Stimulated activated CD4-positive, alpha-beta T cell treated with anti-CD3 and anti-CD28 coated beads, Interleukin-15, amount 100 ng/mL, for 1 hour (primary cell): ENCODE measurements at regions not wholly inside any gene's neighbourhood (a gene's known extent, or its start where the extent isn't known, plus 50 kb on each side); places are given as distances from the start of the nearest gene placed in this dataset.
"Not testable (repeated sequence)": the region's sequence is repeated elsewhere in the genome, so short reads cannot be mapped to it uniquely, and the experiment has no call there.

Source experiments
- DNase-seq, 2 donors: peaks; one replicate each; pipeline ENCODE4 v3.0.0-alpha.2; 2020; ENCODE audit warnings: low read depth in 1 of 2, low spot score in 1 of 2

DNA sequence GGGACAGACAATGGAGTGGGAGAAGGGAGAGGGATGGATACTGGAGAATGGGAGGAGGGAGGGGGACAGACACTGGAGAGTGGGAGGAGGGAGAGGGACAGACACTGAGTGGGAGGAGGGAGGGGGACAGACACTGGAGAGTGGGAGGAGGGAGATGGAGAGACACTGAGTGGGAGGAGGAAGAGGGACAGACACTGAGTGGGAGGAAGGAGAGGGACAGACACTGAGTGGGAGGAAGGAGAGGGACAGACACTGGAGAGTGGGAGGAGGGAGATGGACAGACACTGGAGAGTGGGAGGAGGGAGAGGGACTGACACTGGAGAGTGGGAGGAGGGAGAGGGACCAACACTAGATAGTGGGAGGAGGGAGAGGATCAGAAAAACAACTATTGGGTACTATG lies 426.7 kb upstream of the PMFBP1 start:
- DNase-seq, result no peak

DNA sequence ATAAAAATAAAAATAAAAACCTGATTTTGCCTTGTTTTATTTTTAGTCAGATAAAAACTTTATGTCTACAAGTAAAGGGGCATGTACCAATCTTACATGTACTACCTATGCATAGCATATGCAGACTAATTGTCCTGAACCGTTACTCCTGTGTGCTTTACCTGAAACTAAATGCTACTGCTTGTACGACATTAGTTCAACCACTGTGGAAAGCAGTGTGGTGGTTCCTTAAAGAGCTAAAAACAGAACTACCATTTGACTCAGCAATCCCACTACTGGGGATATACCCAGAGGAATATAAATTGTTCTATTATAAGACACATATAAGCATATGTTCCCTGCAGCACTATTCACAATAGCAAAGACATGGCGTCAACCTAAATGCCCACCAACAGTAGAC lies 426.0 kb upstream of the PMFBP1 start:
- no peak for DNase-seq

DNA sequence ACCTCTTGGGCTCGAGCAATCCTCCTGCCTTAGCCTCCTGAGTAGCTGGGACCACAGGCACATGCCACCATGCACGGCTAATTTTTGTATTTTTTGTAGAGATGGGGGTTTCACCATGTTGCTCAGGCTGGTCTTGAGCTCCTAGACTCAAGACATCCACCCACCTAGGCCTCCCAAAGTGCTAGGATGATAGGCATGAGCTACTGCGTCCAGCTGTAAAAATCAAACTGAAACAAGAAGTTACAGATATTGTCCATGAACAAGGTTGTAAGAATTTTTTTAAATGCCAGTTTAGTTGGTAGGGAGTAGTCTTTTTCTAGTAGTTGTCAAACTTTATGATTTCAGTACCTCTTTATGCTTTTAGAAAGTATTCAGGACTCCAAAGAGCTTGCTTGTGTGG lies 424.4 kb upstream of the PMFBP1 start:
- DNase-seq, result no peak

DNA sequence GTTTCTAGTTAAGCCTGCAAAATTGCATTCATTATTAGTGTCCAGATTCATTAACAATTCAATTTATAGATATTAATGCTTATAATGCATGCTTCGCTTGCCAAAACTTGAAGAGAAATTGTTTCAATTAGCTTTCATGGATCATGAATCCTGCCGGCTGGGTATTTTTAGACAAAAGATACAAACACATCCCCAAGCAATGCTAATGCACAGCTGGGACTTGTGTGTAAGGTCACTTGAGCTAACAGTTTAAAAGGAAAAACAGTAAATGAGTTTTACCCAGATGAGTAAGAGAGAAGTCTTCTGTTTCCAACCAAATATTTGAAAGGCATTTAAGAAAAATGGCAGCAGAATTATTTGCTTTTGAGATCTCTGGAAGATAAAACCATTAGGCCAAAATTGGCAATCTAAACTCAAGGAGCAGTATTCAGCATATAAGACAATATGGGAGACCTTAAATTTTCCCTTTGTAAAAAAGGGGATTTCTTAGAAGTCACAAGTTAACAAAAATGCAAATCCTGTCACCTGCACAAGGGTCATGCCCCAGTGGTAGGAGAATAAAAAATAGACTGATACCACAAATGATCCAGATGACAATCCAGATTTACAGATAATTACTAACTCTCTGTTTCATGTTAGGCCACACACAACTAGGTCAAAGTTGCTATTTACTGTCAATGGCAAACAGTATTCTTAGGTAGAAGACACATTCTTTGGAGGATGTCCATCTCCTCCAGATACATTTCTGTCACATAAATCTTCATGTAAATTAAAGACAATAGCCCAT lies 418.4 kb upstream of the PMFBP1 start:
- DNase-seq, result no peak

DNA sequence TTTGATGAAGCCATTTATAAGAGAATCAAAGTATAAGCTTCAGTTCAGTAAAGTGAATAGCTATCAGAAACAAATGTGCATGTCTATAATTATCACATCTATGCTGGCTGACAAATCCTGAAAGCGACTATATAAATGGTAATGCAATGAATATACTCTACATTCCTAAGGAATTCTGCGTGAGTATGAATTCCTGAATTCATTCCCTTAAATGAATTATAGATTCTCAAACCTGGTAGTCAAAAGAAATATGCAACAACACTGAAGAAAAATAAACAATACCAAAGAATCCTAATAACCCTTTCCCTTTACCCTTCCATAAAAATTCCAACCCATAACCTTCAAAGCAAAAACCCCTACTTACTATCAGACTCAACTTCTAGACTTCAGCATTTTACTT lies 416.6 kb upstream of the PMFBP1 start:
- DNase-seq, result no peak

DNA sequence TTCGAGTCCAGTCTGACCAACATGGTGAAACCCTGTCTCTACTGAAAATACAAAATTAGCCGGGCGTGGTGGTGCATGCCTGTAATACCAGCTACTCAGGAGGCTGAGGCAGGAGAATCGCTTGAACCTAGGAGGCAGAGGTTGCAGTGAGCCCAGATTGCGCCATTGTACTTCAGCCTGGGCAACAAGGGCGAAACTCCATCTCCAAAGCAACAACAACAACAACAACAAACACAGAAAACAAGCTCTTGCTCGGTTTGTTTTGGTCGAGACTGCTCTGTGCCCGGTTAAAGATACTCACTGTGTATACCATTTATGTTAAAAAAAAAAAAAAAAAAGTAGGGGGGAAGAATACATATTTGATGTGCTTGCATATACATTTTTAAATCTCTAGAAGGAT lies 406.1 kb upstream of the PMFBP1 start:
- DNase-seq, result not testable (repeated sequence)

DNA sequence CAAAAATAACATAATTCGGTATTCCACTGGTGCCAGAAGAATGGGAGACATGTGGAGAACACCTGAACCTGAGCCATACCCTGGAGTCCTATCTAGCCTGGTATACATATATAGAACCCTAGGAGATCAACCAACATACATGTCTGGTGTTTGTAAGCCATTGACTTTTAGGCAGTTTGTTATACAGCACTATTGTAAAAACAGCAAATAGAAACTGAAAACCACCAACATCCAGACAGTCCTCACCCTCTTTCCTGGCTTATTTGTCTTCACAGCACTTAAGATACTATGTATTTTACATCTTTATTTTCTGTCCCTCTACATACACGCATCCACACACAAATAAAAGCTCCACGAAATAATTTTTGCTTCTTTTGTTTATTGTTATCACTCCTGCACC lies 404.2 kb upstream of the PMFBP1 start:
- no peak for DNase-seq

DNA sequence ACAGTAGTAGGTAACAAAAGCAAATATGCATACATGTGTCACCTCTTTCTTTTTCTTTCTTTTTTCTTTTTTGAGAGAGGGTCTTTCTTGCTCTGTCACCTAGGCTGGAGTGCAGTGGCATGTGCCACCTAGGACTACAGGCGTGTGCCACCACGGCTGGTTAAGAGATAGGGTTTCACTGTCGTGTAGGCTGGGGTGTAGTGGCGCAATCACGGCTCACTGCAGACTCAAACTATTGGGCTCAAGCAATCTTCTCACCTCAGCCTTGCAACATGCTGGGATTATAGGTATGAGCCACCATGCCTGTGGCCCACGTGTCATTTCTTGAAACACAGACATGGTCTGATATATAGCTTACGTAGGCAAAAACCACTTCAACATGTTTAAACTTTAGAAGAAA lies 397.7 kb upstream of the PMFBP1 start:
- no peak for DNase-seq

DNA sequence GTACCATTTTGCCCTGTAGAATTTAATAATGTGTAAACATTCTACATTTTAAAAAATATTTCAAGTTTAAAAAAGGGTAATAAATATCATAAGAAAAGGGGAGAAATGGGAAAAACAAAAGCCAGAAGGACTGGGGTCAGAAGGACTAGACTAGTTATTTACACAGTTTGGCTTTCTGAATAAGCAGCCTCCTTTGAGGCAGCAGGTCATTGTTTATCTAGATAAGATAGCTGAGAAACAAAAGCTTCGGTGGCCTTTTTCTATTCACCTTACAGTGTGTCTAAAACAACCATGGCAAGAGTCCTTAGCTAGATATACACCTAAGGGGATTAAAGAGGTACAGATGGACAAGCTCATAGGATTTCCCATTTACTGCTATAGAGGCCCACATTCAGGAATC lies 396.5 kb upstream of the PMFBP1 start:
- DNase-seq, result no peak

DNA sequence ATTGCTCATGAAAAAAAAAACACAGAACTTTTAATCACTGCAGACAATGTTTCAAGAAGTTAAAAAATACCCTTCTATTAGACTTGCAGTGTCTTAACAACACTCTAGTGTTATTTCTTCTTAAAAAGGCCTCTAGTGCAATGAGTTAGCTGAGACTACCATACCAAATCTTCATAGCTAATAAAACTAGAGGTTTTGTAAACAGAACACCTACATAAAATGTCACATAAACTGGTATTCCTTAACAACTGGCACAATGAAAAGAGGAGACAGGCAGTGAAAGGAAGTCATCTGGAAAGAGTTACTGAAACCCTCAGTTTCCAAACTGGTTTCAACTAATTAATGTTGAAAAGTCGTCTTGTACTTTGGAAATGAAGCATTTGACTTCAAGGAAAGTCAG lies 394.2 kb upstream of the PMFBP1 start:
- DNase-seq, result no peak

DNA sequence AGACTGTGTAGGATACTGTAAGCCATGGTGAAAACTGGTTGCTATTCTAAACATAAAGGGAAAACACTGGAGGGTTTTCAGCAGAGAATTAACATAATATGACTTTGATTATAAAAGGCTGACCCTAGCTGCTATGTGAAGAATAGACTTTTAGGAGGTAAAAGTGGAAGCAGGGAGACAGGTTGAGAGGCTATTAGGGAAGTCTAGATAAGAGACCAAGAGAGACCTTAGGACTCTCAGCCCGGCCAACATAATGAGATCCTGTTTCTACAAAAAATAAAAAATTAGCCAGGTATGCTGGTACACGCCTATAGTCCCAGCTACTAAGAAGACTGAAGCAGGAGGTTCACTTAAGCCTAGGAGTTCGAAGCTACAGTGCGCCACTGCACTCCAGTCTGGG lies 393.2 kb upstream of the PMFBP1 start:
- DNase-seq, result no peak

DNA sequence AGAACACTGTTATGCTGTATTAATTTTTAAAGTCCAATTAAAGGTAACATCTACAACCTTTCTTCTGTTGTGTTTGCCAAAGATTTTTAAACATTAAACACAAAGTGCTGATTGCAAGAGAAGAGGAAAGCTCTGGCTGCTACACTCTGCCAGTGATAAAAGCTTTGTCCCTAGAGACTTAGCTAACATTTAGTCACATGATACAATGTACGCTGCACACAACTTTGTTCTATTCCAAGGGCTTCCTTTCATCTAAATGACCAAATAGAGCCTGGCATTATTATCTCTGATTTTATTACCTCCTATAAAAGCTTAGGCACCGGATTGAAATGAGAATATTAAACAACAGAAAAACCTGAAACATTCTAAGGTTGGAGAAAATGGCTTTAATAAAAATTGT lies 388.7 kb upstream of the PMFBP1 start:
- no peak for DNase-seq

DNA sequence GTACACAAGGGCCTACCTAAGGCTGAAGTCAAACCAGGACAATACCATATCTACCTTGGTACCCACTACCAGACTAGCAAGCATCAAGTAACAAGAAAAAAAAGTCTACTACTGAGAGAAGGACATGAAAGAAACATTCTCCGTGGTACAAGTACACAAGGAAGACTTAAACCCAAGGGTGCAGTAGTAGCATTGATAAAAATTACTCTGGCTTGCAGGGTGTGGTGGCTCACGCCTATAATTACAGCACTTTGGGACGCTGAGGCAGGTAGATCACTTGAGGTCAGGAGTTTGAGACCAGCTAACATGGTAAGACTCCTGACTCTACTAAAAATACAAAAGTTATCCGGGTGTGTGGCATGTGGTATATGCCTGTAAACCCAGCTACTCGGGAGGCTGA lies 386.5 kb upstream of the PMFBP1 start:
- DNase-seq, result no peak

DNA sequence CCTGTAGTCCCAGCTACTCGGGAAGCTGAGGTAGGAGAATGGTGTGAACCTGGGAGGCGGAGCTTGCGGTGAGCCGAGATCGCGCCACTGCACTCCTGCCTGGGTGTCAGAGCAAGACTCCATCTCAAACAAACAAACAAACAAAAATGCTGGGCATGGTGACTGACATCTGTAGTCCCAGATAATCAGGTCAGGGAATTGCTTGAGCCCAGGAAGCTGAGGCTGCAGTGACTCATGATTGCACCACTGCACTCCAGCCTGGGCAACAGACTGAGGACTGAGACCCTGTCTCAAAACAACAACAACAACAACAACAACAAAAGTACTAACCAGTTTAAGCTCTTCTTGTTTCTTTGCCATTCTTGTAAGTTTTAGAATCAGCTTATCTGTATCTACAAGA lies 383.0 kb upstream of the PMFBP1 start:
- no peak for DNase-seq

DNA sequence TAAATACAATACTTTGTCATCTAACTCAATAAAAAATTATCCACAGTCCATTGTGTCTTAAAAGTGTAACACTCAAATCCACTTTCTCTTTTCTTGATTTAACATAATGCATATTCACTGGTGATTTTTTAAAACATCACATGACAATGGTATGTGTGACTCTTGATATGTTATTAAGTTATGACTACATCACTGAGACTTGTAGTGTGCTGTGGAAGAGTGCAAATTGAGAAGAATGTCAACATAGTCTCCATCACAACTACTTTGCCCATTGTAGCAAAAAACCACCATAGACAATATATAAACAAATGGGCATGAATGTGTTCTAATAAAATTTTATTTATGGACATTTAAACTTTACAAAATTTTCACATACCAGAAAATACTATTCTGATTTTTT lies 380.7 kb upstream of the PMFBP1 start:
- no peak for DNase-seq

DNA sequence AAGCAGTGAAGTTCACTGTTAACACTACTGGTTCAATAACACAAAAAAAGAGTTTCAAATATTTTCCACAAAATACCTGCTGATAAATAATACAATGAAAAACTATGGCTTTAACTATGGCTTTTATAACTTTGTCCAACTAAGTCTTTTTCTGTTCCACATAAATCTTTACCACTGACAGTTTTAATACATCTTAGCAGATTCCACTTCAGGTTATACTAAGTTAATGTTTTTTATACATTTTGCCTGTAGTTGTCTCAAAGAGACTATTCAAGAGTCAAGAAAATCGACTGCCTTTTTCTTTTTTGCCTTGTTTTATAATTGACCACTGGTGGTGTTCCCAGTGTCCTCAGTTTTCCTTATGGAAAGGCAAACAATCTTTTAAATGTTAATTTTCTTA lies 379.7 kb upstream of the PMFBP1 start:
- DNase-seq, result no peak

DNA sequence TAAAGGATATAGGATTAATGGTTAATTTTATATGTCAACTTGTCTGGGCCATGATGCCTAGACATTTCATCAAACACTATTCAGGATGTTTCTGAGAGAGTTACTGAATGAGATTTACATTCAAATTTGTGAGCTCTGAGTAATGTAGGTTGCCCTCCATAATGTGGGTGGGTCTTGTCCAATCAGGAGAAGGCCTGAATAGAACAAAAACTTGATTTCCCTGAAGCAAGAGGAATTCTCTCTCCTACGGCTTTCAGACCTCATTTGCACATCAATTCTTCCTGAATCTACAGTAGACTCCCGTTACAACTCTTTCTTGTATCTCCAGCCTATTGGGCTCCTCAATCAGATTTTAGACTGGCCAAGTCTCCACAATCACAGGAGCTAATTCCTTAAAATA lies 377.9 kb upstream of the PMFBP1 start:
- DNase-seq, result no peak

DNA sequence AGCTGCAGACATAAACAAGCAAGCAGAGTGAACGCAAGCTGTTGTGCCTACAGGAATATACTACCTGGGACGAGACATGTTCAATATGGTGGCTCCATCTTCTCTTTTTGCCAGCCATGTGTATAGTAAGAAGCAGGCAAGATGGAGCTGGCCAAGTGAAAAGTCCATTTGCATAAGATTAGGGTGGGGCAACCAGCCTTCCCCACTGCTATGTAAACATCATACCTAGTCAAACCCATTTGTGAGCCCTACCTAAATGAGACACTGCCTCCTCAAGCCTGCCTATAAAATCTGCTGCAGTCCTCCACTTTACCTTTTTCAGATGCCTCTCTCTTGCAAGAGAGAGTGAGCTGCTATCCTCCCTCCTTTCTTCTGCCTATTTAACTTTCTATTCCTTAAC lies 370.1 kb upstream of the PMFBP1 start:
- no peak for DNase-seq

DNA sequence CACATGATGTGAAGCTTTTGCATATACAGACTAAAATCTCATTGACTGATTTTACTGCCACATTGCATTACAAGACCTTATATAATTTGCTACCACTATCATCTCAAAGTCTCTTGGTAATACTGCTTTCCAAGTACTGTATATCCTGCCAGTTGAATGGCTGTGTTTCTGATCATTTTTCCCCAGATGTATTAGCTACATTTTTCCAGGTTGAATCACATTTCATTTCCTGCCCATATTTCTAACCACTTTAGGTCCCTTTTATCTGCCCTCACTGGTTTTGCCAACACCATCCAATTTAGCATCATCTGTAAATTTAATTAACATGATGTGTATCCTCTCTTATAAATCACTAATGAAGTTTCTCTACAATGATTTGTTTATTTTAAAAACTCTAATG lies 365.7 kb upstream of the PMFBP1 start:
- no peak for DNase-seq

DNA sequence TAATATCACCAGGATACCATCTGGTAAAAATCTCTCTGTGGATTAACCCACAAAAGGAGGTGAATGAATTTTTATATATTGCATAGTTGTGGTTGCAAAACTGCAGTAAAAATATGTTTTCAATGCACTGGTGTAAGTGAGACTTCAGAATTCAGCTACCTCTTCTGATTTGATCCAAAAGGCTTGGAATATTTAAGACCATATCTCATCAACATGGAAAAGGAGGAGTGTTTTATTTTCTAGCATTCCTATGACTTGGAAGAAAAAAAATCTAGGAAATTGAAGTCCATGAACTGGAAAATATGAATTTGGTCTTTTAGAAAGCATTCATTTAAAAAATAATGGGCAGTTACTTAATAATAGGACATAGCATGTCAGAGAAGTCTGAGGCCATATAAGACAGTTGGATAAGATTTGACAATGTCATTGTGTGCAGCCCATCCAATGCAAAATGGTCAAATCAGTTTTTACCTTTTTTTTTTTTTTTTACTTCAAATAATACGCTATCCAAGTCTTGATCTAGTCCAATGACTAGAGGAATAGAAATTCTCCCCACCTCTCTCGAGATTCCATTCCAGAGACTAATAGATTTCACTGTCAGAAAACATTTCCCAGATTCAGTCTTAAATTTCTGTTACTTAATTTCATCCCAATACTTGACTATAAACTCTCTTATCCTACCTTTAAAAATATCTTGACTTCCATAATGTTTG lies 364.9 kb upstream of the PMFBP1 start:
- no peak for DNase-seq

DNA sequence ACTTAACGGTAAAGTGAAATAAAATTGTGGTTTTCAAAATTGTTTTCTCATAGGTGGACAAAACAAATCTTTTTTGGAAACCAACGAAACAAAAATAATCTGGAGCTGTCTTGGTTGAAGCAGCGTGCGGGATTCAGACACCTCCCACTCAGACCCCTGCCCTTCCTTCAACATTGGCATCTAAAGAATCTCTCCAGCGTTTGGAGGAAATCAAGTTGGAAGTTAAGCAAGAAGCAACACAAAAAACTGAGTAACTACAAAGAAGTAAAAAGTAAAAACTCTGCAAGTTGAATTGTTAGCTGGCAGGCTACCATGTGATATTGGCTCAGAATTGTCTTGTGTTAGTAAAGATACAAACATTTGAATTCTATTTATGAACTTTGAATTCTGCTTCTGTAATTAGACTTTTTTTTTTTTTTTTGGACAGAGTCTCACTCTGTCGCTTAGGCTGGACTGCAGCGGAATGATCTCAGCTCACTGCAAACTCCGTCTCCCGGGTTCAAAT lies 361.0 kb upstream of the PMFBP1 start:
- DNase-seq, result no peak

DNA sequence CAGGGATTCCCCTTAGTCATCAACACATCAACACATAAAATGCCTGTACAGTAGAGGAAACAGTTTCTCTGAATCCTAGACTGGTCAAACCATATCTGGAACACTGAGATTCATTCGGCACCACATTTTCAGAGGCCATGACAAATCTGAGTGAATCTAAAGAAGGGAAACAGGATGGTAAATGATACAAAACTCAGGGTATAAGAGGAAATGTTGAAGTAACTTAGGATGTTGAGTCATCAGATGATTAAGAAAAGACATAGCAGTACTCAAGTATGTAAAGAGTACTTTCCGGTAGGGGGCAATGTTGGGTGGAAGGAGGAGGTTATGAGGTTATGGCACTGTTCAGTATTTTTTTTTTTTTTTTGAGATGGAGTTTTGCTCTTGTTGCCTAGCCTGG lies 358.5 kb upstream of the PMFBP1 start:
- no peak for DNase-seq

DNA sequence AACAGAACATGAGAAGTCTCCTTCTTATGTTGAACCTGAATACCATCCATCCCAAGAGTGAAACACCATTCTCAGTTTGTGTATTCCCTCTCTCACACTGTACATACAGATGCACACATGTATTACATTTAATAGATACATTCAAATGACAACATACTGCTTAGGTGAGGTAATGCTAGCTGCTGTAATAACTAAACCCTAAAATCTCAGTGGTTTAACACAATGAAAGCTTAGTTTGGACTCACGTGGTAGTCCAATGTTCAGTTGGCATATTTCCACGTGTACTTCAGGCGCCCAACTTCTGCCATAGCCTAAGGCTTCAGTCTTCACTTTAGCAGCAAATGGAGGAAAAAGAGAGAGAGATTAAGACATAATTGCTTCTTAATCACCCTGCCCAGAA lies 351.1 kb upstream of the PMFBP1 start:
- DNase-seq, result no peak
